Glutamatergic neuron (in vitro differentiated cells): ENCODE measurements at regions not wholly inside any gene's neighbourhood (a gene's known extent, or its start where the extent isn't known, plus 50 kb on each side); places are given as distances from the start of the nearest gene placed in this dataset.
A peak's percentile ranks its signal among the peaks of the same experiment; 100 is the strongest.
"Not testable (repeated sequence)": the region's sequence is repeated elsewhere in the genome, so short reads cannot be mapped to it uniquely, and the experiment has no call there.

Source experiments
- DNase-seq: peaks from one replicate; pipeline ENCODE4 v3.0.0; 2022
- H3K27ac Mint-ChIP-seq: one replicate; pipeline ENCODE4 v1.8.0; 2020; ENCODE audit warnings: mild to moderate bottlenecking, mixed read lengths, inconsistent platforms; ENCODE audit not compliant: unreplicated experiment
- H3K27me3 Mint-ChIP-seq: one replicate; pipeline ENCODE4 v1.8.0; 2020; ENCODE audit warnings: mild to moderate bottlenecking, moderate library complexity, mixed read lengths, inconsistent platforms; ENCODE audit not compliant: unreplicated experiment
- H3K36me3 Mint-ChIP-seq: one replicate; pipeline ENCODE4 v1.8.0; 2020; ENCODE audit warnings: mild to moderate bottlenecking, mixed read lengths, inconsistent platforms; ENCODE audit not compliant: unreplicated experiment
- H3K4me1 Mint-ChIP-seq: one replicate; pipeline ENCODE4 v1.8.0; 2020; ENCODE audit warnings: mild to moderate bottlenecking, low read depth, mixed read lengths, inconsistent platforms; ENCODE audit not compliant: unreplicated experiment
- H3K4me3 Mint-ChIP-seq: one replicate; pipeline ENCODE4 v1.8.0; 2020; ENCODE audit warnings: mild to moderate bottlenecking, mixed read lengths, inconsistent platforms; ENCODE audit not compliant: unreplicated experiment
- H3K9me3 Mint-ChIP-seq: one replicate; pipeline ENCODE4 v1.8.0; 2020; ENCODE audit warnings: mild to moderate bottlenecking, moderate library complexity, mixed read lengths, inconsistent platforms; ENCODE audit not compliant: unreplicated experiment
- CTCF ChIP-seq: fragments of 200-600 bp; sonication (generic); IDR thresholded peaks from one replicate; pipeline ENCODE4 v1.5.0; 2021; ENCODE audit not compliant: partially characterized antibody, unreplicated experiment

GRCh38 chr7:65798111-65799075 is 74.5 kb upstream of the VKORC1L1 start:
- peaks cover 2% of the 10 kb centered on the region for H3K27me3 Mint-ChIP-seq
- no peak overlapping the region for H3K4me3 Mint-ChIP-seq
- H3K9me3 Mint-ChIP-seq = peaks cover 6% of the 10 kb centered on the region
- no peak for TF ChIP-seq CTCF
- H3K36me3 Mint-ChIP-seq = no peaks in the 10 kb centered on the region
- peaks cover 7% of the 10 kb centered on the region for H3K4me1 Mint-ChIP-seq
- DNase-seq = no peak
- peak overlapping the region; percentile 3 for H3K27ac Mint-ChIP-seq

- H3K4me1 Mint-ChIP-seq, H3K36me3 Mint-ChIP-seq, H3K4me3 Mint-ChIP-seq, H3K9me3 Mint-ChIP-seq, H3K27ac Mint-ChIP-seq, H3K27me3 Mint-ChIP-seq, DNase-seq: not testable (repeated sequence)
Measured at GRCh38 chr7:65800191-65800590, 72.7 kb upstream of the VKORC1L1 start.

GRCh38 chr7:65800890-65801341 is 72.0 kb upstream of the VKORC1L1 start:
- H3K36me3 Mint-ChIP-seq = no peaks in the 10 kb centered on the region
- H3K9me3 Mint-ChIP-seq = peaks cover 6% of the 10 kb centered on the region
- peaks cover 7% of the 10 kb centered on the region for H3K4me1 Mint-ChIP-seq
- no peak overlapping the region for H3K4me3 Mint-ChIP-seq
- no peak for DNase-seq
- no peak for TF ChIP-seq CTCF
- no peak overlapping the region for H3K27ac Mint-ChIP-seq
- peaks cover 2% of the 10 kb centered on the region for H3K27me3 Mint-ChIP-seq

GRCh38 chr7:65804887-65805286 is 68.0 kb upstream of the VKORC1L1 start:
- no peak for DNase-seq
- no peaks in the 10 kb centered on the region for H3K9me3 Mint-ChIP-seq

DNA sequence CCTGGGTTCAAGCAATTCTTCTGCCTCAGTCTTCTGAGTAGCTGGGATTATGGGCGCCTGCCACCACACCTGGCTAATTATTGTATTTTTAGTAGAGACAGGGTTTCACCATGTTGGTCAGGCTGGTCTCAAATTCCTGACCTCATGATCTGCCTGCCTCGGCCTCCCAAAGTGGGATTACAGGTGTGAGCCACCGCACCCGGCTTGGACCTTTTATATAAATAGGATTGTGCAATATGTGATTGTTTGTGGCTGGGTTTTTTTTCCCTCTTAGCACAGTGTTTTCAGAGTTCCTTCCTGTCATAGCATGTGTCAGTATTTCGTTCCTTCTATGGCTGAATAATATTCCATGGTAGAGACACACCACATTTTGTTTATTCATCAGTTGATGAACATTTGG is 65.8 kb upstream of the VKORC1L1 start:
- not testable (repeated sequence) for DNase-seq, H3K36me3 Mint-ChIP-seq, H3K4me1 Mint-ChIP-seq, H3K4me3 Mint-ChIP-seq, H3K27ac Mint-ChIP-seq, H3K27me3 Mint-ChIP-seq, H3K9me3 Mint-ChIP-seq

More at GRCh38 chr7:65804887-65805286, 68.0 kb upstream of the VKORC1L1 start:
- H3K4me1 Mint-ChIP-seq = peaks cover 3% of the 10 kb centered on the region
- no peaks in the 10 kb centered on the region for H3K36me3 Mint-ChIP-seq
- no peak overlapping the region for H3K27ac Mint-ChIP-seq
- H3K4me3 Mint-ChIP-seq = no peak overlapping the region
- no peaks in the 10 kb centered on the region for H3K27me3 Mint-ChIP-seq
- TF ChIP-seq CTCF = no peak

GRCh38 chr7:65809259-65809981 is 63.5 kb upstream of the VKORC1L1 start:
- Mint-ChIP-seq H3K27ac (no peak overlapping the region), H3K4me1 (peaks cover 3% of the 10 kb centered on the region), H3K27me3 (no peaks in the 10 kb centered on the region), H3K9me3 (no peaks in the 10 kb centered on the region), H3K4me3 (no peak overlapping the region), H3K36me3 (no peaks in the 10 kb centered on the region)
- TF ChIP-seq CTCF = no peak
- no peak for DNase-seq
